Panc1 (cell line): ENCODE measurements at regions not wholly inside any gene's neighbourhood (a gene's known extent, or its start where the extent isn't known, plus 50 kb on each side); places are given as distances from the start of the nearest gene placed in this dataset.

Experiments
- ATAC-seq: fragments of 200-7000 bp; cut with Tn5 transposase; 2 replicates; pipeline ENCODE4 v1.9.1; 2020; ENCODE audit warnings: mild to moderate bottlenecking, moderate library complexity
- BruUV-seq: library from RNA; stranded (reverse); fragments of 400-500 nt; replicated peaks from 2 replicates; lab custom pipeline; 2021; lab: Mats Ljungman, UMichigan
- CTCF ChIA-PET: fragments of 300-600 bp; sonication (Branson Sonifier 250); formaldehyde crosslinking; loops from one replicate; lab custom pipeline; 2022; ENCODE audit warnings: antibody characterized with exemption; lab: Charles Lee
- POLR2A ChIA-PET: fragments of 300-600 bp; sonication (Branson Sonifier 250); formaldehyde crosslinking; loops from one replicate; lab custom pipeline; 2022; ENCODE audit warnings: antibody characterized with exemption; lab: Charles Lee
- DNase-seq: peaks from one replicate; pipeline ENCODE4 v3.0.0-alpha.2; 2010; ENCODE audit warnings: low read depth, low spot score
- H3K27ac ChIP-seq: 2 replicates; pipeline ENCODE4 v1.5.1; 2011; ENCODE audit warnings: mild to moderate bottlenecking, low read length, inconsistent platforms
- H3K27me3 ChIP-seq: fragments of 200-500 bp; sonication (Bioruptor generic); 2 replicates; pipeline ENCODE4 v1.6.0; 2014; ENCODE audit warnings: low read length, inconsistent platforms; ENCODE audit not compliant: control insufficient read depth, insufficient read depth
- H3K36me3 ChIP-seq: fragments of 200-500 bp; sonication (Bioruptor generic); 2 replicates; pipeline ENCODE4 v1.5.1; 2014; ENCODE audit warnings: inconsistent platforms, mild to moderate bottlenecking, low read length, moderate library complexity; ENCODE audit not compliant: control insufficient read depth, insufficient read depth
- H3K4me1 ChIP-seq: 2 replicates; pipeline ENCODE4 v1.5.1; 2011; ENCODE audit warnings: inconsistent platforms, mild to moderate bottlenecking, low read length, moderate library complexity; ENCODE audit not compliant: control insufficient read depth, insufficient read depth
- H3K4me3 ChIP-seq, 2 experiments: 2 replicates each; pipeline ENCODE4 v1.5.1; 2011 to 2012; ENCODE audit warnings: low read depth in 2 of 2, low read length in 2 of 2, mild to moderate bottlenecking in 2 of 2, inconsistent platforms in 1 of 2, moderate library complexity in 1 of 2
- H3K9me3 ChIP-seq: fragments of 200-500 bp; sonication (Bioruptor generic); 2 replicates; pipeline ENCODE4 v1.5.1; 2014; ENCODE audit warnings: low read depth, mild to moderate bottlenecking, inconsistent platforms, low read length, moderate library complexity; ENCODE audit not compliant: control insufficient read depth, insufficient read depth
- POLR2AphosphoS5 ChIP-seq: IDR thresholded peaks from 2 replicates; pipeline ENCODE4 v1.6.1; 2012; ENCODE audit warnings: mild to moderate bottlenecking, low read depth, low read length, moderate library complexity
- SIN3A ChIP-seq: IDR thresholded peaks from 2 replicates; pipeline ENCODE4 v1.6.1; 2012; ENCODE audit warnings: low read depth, mild to moderate bottlenecking, low read length, moderate library complexity, borderline replicate concordance; ENCODE audit not compliant: insufficient read depth
- TCF7L2 ChIP-seq: IDR thresholded peaks from 2 replicates; pipeline ENCODE4 v1.6.1; 2011; ENCODE audit warnings: mild to moderate bottlenecking, low read depth, low read length, inconsistent platforms
- in situ Hi-C: cut with HindIII; loops from 2 replicates; pipeline ENCODE4 v1.10.0; 2016; ENCODE audit warnings: low sequenced_read_pairs, low pct_unique_long_range_greater_than_20kb
- intact Hi-C: fragments of 100-400 bp; cut with micrococcal nuclease; formaldehyde crosslinking; loops from one replicate; pipeline ENCODE4 v1.10.0; 2022; ENCODE audit not compliant: unreplicated experiment
- TF ChIP-seq, protein P1 (sequence below): fragments of 450-650 bp; IDR thresholded peaks from 2 replicates; pipeline ENCODE4 v1.5.1; 2017; ENCODE audit warnings: mild to moderate bottlenecking
- TF ChIP-seq, protein P2 (sequence below), 2 experiments: IDR thresholded peaks; 2 replicates each; pipeline ENCODE4 v1.6.1; 2011 to 2012; ENCODE audit warnings: low read depth in 2 of 2, control low read depth in 1 of 2, low read length in 1 of 2, mild to moderate bottlenecking in 1 of 2, moderate library complexity in 1 of 2; ENCODE audit not compliant: insufficient read depth in 1 of 2

DNA sequence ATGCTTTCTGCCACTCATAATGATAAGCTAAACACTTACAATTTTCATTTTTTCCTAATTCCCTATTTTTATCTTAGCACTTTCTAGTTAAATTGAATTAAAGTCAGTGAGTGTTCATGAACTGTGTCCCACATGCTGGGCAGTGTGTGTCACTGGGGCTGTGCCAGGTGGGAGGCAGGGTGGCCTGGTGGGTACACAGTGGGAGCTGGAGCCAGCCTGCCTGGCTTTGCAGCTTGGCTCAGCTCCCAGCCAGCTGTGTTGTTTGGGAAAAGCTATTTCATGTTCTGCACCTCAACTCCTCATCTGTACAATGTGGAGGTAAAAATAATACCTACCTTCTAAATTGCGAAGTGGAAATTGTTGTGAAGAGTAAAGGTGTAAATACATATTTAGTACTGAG, 238.4 kb downstream of the PLA2G4A start:
- ATAC-seq (no peak), DNase-seq (no peak)
- ChIA-PET CTCF (interaction anchor here (0.6 kb wide), 1 partner anchor 182 kb away, joined by 10 read pairs; no protein-coding TSS in a partner anchor), POLR2A (no interaction called here)
- intact Hi-C loops, result no loop called here
- Histone ChIP-seq H3K4me3 (no peak overlapping the region), H3K4me1 (no peaks in the 10 kb centered on the region), H3K27ac (no peak overlapping the region), H3K36me3 (no peaks in the 10 kb centered on the region), H3K9me3 (no peaks in the 10 kb centered on the region), H3K27me3 (no peaks in the 10 kb centered on the region)
- in situ Hi-C loops, result no loop called here
- BruUV-seq, result no TSS peak
- no peak for TF ChIP-seq TCF7L2
- TF ChIP-seq, protein P1, sequence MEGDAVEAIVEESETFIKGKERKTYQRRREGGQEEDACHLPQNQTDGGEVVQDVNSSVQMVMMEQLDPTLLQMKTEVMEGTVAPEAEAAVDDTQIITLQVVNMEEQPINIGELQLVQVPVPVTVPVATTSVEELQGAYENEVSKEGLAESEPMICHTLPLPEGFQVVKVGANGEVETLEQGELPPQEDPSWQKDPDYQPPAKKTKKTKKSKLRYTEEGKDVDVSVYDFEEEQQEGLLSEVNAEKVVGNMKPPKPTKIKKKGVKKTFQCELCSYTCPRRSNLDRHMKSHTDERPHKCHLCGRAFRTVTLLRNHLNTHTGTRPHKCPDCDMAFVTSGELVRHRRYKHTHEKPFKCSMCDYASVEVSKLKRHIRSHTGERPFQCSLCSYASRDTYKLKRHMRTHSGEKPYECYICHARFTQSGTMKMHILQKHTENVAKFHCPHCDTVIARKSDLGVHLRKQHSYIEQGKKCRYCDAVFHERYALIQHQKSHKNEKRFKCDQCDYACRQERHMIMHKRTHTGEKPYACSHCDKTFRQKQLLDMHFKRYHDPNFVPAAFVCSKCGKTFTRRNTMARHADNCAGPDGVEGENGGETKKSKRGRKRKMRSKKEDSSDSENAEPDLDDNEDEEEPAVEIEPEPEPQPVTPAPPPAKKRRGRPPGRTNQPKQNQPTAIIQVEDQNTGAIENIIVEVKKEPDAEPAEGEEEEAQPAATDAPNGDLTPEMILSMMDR, result no peak
- no peak for TF ChIP-seq SIN3A
- TF ChIP-seq, protein P2, sequence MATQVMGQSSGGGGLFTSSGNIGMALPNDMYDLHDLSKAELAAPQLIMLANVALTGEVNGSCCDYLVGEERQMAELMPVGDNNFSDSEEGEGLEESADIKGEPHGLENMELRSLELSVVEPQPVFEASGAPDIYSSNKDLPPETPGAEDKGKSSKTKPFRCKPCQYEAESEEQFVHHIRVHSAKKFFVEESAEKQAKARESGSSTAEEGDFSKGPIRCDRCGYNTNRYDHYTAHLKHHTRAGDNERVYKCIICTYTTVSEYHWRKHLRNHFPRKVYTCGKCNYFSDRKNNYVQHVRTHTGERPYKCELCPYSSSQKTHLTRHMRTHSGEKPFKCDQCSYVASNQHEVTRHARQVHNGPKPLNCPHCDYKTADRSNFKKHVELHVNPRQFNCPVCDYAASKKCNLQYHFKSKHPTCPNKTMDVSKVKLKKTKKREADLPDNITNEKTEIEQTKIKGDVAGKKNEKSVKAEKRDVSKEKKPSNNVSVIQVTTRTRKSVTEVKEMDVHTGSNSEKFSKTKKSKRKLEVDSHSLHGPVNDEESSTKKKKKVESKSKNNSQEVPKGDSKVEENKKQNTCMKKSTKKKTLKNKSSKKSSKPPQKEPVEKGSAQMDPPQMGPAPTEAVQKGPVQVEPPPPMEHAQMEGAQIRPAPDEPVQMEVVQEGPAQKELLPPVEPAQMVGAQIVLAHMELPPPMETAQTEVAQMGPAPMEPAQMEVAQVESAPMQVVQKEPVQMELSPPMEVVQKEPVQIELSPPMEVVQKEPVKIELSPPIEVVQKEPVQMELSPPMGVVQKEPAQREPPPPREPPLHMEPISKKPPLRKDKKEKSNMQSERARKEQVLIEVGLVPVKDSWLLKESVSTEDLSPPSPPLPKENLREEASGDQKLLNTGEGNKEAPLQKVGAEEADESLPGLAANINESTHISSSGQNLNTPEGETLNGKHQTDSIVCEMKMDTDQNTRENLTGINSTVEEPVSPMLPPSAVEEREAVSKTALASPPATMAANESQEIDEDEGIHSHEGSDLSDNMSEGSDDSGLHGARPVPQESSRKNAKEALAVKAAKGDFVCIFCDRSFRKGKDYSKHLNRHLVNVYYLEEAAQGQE (IDR thresholded peaks at IDR 0.05; ENCODE audit: insufficient read depth in 1 of 2, low read depth in 2 of 2, low read length in 1 of 2), result no peak
- TF ChIP-seq POLR2AphosphoS5, result no peak

DNA sequence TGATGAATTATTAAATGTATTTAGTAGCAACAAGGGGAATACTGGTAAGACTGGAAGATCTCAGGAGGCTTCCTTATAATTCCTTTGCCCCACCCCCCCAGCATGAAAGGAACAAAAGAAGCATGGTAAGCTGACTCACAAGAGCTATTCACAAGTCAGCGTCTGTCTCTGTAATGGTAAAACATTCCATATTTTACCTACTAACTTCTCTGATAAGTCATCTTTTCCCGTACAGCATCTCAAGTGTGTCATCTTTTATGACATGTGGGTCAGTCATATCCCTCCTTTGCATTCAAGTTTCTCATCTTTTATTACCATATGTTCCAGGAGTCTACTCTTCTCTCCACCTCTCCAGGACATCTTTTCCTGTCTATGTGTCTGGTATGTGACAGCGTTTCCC, 241.3 kb downstream of the PLA2G4A start:
- BruUV-seq, result no TSS peak
- no peak for DNase-seq

More for the DNA sequence above, 241.3 kb downstream of the PLA2G4A start:
- H3K36me3 ChIP-seq, result no peaks in the 10 kb centered on the region
- H3K27ac ChIP-seq, result no peak overlapping the region
- in situ Hi-C loops, result no loop called here
- ChIA-PET CTCF (no interaction called here), POLR2A (no interaction called here)
- H3K9me3 ChIP-seq, result no peaks in the 10 kb centered on the region
- intact Hi-C loops, result no loop called here
- H3K4me3 ChIP-seq, result no peak overlapping the region
- TF ChIP-seq SIN3A, result no peak
- TF ChIP-seq, protein P2 (IDR thresholded peaks at IDR 0.05; ENCODE audit: insufficient read depth in 1 of 2, low read depth in 2 of 2, low read length in 1 of 2), result no peak
- no peak for TF ChIP-seq POLR2AphosphoS5
- TF ChIP-seq, protein P1, result no peak
- TF ChIP-seq TCF7L2, result no peak
- H3K4me1 ChIP-seq, result no peaks in the 10 kb centered on the region
- ATAC-seq, result no peak
- H3K27me3 ChIP-seq, result no peaks in the 10 kb centered on the region
